Tibial nerve (tissue), 3 donors: ENCODE measurements at regions not wholly inside any gene's neighbourhood (a gene's known extent, or its start where the extent isn't known, plus 50 kb on each side); places are given as distances from the start of the nearest gene placed in this dataset.

ENCODE experiments used
- CTCF ChIP-seq, 5 experiments: fragments of 200-600 bp in 3 of 5; fragments of 450-650 bp in 2 of 5; sonication (generic) in 3 of 5; IDR thresholded peaks; one replicate each; pipeline ENCODE4 v1.5.1; 2016 to 2019; ENCODE audit warnings: antibody characterized with exemption in 5 of 5, mild to moderate bottlenecking in 3 of 5, moderate library complexity in 2 of 5
- POLR2A ChIP-seq, 2 donors: fragments of 450-650 bp; IDR thresholded peaks; one replicate each; pipeline ENCODE4 v1.6.1; 2017; ENCODE audit warnings: antibody characterized with exemption in 2 of 2, mild to moderate bottlenecking in 2 of 2, moderate library complexity in 2 of 2

- TF ChIP-seq CTCF (IDR thresholded peaks at IDR 0.05) = no peak
- no peak for TF ChIP-seq POLR2A (IDR thresholded peaks at IDR 0.05)
These were observed 531.2 kb upstream of the MGAT4C start for GRCh38 chr12:86787419-86787818.
